ENCODE measurements at regions not wholly inside any gene's neighbourhood (a gene's known extent, or its start where the extent isn't known, plus 50 kb on each side); places are given as distances from the start of the nearest gene placed in this dataset.

GRCh38 chr4:45692131-45692735 is 431.6 kb downstream of the GABRG1 start:
- no peak overlapping the region for H2BK12ac ChIP-seq (ENCODE audit: low read length)

GRCh38 chr4:45688341-45688740 is 435.5 kb downstream of the GABRG1 start:
- no peaks in the 10 kb centered on the region for H3K36me3 ChIP-seq (ENCODE audit: control insufficient read depth in 1 of 2, insufficient read depth in 2 of 2, low read length in 2 of 2)
- H3K79me2 ChIP-seq (ENCODE audit: control insufficient read depth, insufficient read depth, low read length, poor library complexity), result no peaks in the 10 kb centered on the region
- H3K9me3 ChIP-seq (ENCODE audit: insufficient read depth, low read depth, low read length), result no peaks in the 10 kb centered on the region
- no peak overlapping the region for H4K91ac ChIP-seq (ENCODE audit: low read depth, low read length)
- H3K18ac ChIP-seq (ENCODE audit: low read length), result no peak overlapping the region
- H2BK12ac ChIP-seq (ENCODE audit: low read length), result no peak overlapping the region
- no peak overlapping the region for H3K4ac ChIP-seq (ENCODE audit: low read depth, low read length)
- no peak overlapping the region for H3K4me2 ChIP-seq (ENCODE audit: low read length)
- H3K27ac ChIP-seq (ENCODE audit: low read depth, low read length), result no peak overlapping the region
- H2BK5ac ChIP-seq (ENCODE audit: low read depth, low read length, poor library complexity), result no peak overlapping the region
- no peak overlapping the region for H3K4me3 ChIP-seq (ENCODE audit: low read depth, low read length)
- DNase-seq, result no peak
- H2BK120ac ChIP-seq (ENCODE audit: insufficient read depth, low read length, poor library complexity), result no peak overlapping the region
- H3K9ac ChIP-seq (ENCODE audit: low read length), result no peak overlapping the region
- H3K27me3 ChIP-seq (ENCODE audit: insufficient read depth, low read length), result no peaks in the 10 kb centered on the region
- no peaks in the 10 kb centered on the region for H3K79me1 ChIP-seq (ENCODE audit: low read length)
- H2AK5ac ChIP-seq (ENCODE audit: low read length), result no peak overlapping the region
- no peaks in the 10 kb centered on the region for H3K4me1 ChIP-seq (ENCODE audit: control insufficient read depth in 1 of 2, insufficient read depth in 2 of 2, low read length in 2 of 2)
- H4K12ac ChIP-seq (ENCODE audit: low read depth, low read length), result no peak overlapping the region
- no peak overlapping the region for H3K23ac ChIP-seq (ENCODE audit: low read length)
- no peak overlapping the region for H2AFZ ChIP-seq (ENCODE audit: insufficient read depth, low read length, poor library complexity)
- no CpG with 5 or more reads among the region's 2 CpGs for WGBS (ENCODE audit: extremely low coverage, insufficient coverage, insufficient read length)
- no peak overlapping the region for H3K14ac ChIP-seq (ENCODE audit: low read length)
- no peak overlapping the region for H4K8ac ChIP-seq (ENCODE audit: low read depth, low read length)

More at GRCh38 chr4:45692131-45692735, 431.6 kb downstream of the GABRG1 start:
- no peaks in the 10 kb centered on the region for H3K9me3 ChIP-seq (ENCODE audit: insufficient read depth, low read depth, low read length)
- H3K79me2 ChIP-seq (ENCODE audit: control insufficient read depth, insufficient read depth, low read length, poor library complexity), result no peaks in the 10 kb centered on the region
- no peak overlapping the region for H3K9ac ChIP-seq (ENCODE audit: low read length)
- H3K79me1 ChIP-seq (ENCODE audit: low read length), result no peaks in the 10 kb centered on the region
- no peak overlapping the region for H4K8ac ChIP-seq (ENCODE audit: low read depth, low read length)
- no peak overlapping the region for H2BK120ac ChIP-seq (ENCODE audit: insufficient read depth, low read length, poor library complexity)
- H3K23ac ChIP-seq (ENCODE audit: low read length), result no peak overlapping the region
- H3K14ac ChIP-seq (ENCODE audit: low read length), result no peak overlapping the region
- H2AK5ac ChIP-seq (ENCODE audit: low read length), result no peak overlapping the region
- no peaks in the 10 kb centered on the region for H3K36me3 ChIP-seq (ENCODE audit: control insufficient read depth in 1 of 2, insufficient read depth in 2 of 2, low read length in 2 of 2)
- DNase-seq, result peak in 1 of 2 donors; percentile 30
- H3K27me3 ChIP-seq (ENCODE audit: insufficient read depth, low read length), result no peaks in the 10 kb centered on the region
- no peak overlapping the region for H3K27ac ChIP-seq (ENCODE audit: low read depth, low read length)
- no peak overlapping the region for H2AFZ ChIP-seq (ENCODE audit: insufficient read depth, low read length, poor library complexity)
- no peak overlapping the region for H4K12ac ChIP-seq (ENCODE audit: low read depth, low read length)
- H3K4me2 ChIP-seq (ENCODE audit: low read length), result no peak overlapping the region
- WGBS (ENCODE audit: extremely low coverage, insufficient coverage, insufficient read length), result no CpG with 5 or more reads among the region's 4 CpGs
- no peak overlapping the region for H3K4ac ChIP-seq (ENCODE audit: low read depth, low read length)
- no peak overlapping the region for H2BK5ac ChIP-seq (ENCODE audit: low read depth, low read length, poor library complexity)
- H3K18ac ChIP-seq (ENCODE audit: low read length), result no peak overlapping the region
- no peak overlapping the region for H4K91ac ChIP-seq (ENCODE audit: low read depth, low read length)
- H3K4me3 ChIP-seq (ENCODE audit: low read depth, low read length), result no peak overlapping the region
- no peaks in the 10 kb centered on the region for H3K4me1 ChIP-seq (ENCODE audit: control insufficient read depth in 1 of 2, insufficient read depth in 2 of 2, low read length in 2 of 2)

GRCh38 chr4:45679411-45679810 is 444.4 kb downstream of the GABRG1 start:
- no peak overlapping the region for H4K91ac ChIP-seq (ENCODE audit: low read depth, low read length)
- H3K14ac ChIP-seq (ENCODE audit: low read length), result no peak overlapping the region
- no peak overlapping the region for H4K8ac ChIP-seq (ENCODE audit: low read depth, low read length)
- H3K4me3 ChIP-seq (ENCODE audit: low read depth, low read length), result no peak overlapping the region
- no peaks in the 10 kb centered on the region for H3K79me2 ChIP-seq (ENCODE audit: control insufficient read depth, insufficient read depth, low read length, poor library complexity)
- no peak for DNase-seq
- no peak overlapping the region for H2BK120ac ChIP-seq (ENCODE audit: insufficient read depth, low read length, poor library complexity)
- no peak overlapping the region for H3K18ac ChIP-seq (ENCODE audit: low read length)
- no peak overlapping the region for H2BK5ac ChIP-seq (ENCODE audit: low read depth, low read length, poor library complexity)
- no peak overlapping the region for H3K4ac ChIP-seq (ENCODE audit: low read depth, low read length)
- no peak overlapping the region for H4K12ac ChIP-seq (ENCODE audit: low read depth, low read length)
- no peak overlapping the region for H2AK5ac ChIP-seq (ENCODE audit: low read length)
- WGBS (ENCODE audit: extremely low coverage, insufficient coverage, insufficient read length), result no CpG with 5 or more reads among the region's 2 CpGs
- H3K27ac ChIP-seq (ENCODE audit: low read depth, low read length), result no peak overlapping the region
- no peaks in the 10 kb centered on the region for H3K27me3 ChIP-seq (ENCODE audit: insufficient read depth, low read length)
- no peak overlapping the region for H2BK12ac ChIP-seq (ENCODE audit: low read length)
- no peak overlapping the region for H3K23ac ChIP-seq (ENCODE audit: low read length)
- no peak overlapping the region for H3K4me2 ChIP-seq (ENCODE audit: low read length)
- H3K9ac ChIP-seq (ENCODE audit: low read length), result no peak overlapping the region
- H3K4me1 ChIP-seq (ENCODE audit: control insufficient read depth in 1 of 2, insufficient read depth in 2 of 2, low read length in 2 of 2), result no peaks in the 10 kb centered on the region
- no peaks in the 10 kb centered on the region for H3K9me3 ChIP-seq (ENCODE audit: insufficient read depth, low read depth, low read length)
- H3K36me3 ChIP-seq (ENCODE audit: control insufficient read depth in 1 of 2, insufficient read depth in 2 of 2, low read length in 2 of 2), result no peaks in the 10 kb centered on the region
- no peak overlapping the region for H2AFZ ChIP-seq (ENCODE audit: insufficient read depth, low read length, poor library complexity)
- H3K79me1 ChIP-seq (ENCODE audit: low read length), result no peaks in the 10 kb centered on the region

GRCh38 chr4:45668128-45668527 is 455.7 kb downstream of the GABRG1 start:
- Histone ChIP-seq H4K12ac (ENCODE audit: low read depth, low read length) (no peak overlapping the region), H3K4me3 (ENCODE audit: low read depth, low read length) (no peak overlapping the region), H2AK5ac (ENCODE audit: low read length) (no peak overlapping the region), H3K23ac (ENCODE audit: low read length) (no peak overlapping the region), H3K4me1 (ENCODE audit: control insufficient read depth in 1 of 2, insufficient read depth in 2 of 2, low read length in 2 of 2) (no peaks in the 10 kb centered on the region), H3K9me3 (ENCODE audit: insufficient read depth, low read depth, low read length) (no peaks in the 10 kb centered on the region), H3K18ac (ENCODE audit: low read length) (no peak overlapping the region), H3K9ac (ENCODE audit: low read length) (no peak overlapping the region), H3K79me1 (ENCODE audit: low read length) (no peaks in the 10 kb centered on the region), H2AFZ (ENCODE audit: insufficient read depth, low read length, poor library complexity) (no peak overlapping the region), H3K27ac (ENCODE audit: low read depth, low read length) (no peak overlapping the region), H3K27me3 (ENCODE audit: insufficient read depth, low read length) (no peaks in the 10 kb centered on the region), H2BK120ac (ENCODE audit: insufficient read depth, low read length, poor library complexity) (no peak overlapping the region), H3K14ac (ENCODE audit: low read length) (no peak overlapping the region), H4K8ac (ENCODE audit: low read depth, low read length) (no peak overlapping the region), H3K79me2 (ENCODE audit: control insufficient read depth, insufficient read depth, low read length, poor library complexity) (no peaks in the 10 kb centered on the region), H3K36me3 (ENCODE audit: control insufficient read depth in 1 of 2, insufficient read depth in 2 of 2, low read length in 2 of 2) (no peaks in the 10 kb centered on the region), H2BK12ac (ENCODE audit: low read length) (no peak overlapping the region), H4K91ac (ENCODE audit: low read depth, low read length) (no peak overlapping the region), H3K4me2 (ENCODE audit: low read length) (no peak overlapping the region), H3K4ac (ENCODE audit: low read depth, low read length) (no peak overlapping the region), H2BK5ac (ENCODE audit: low read depth, low read length, poor library complexity) (no peak overlapping the region)
- no CpG with 5 or more reads among the region's 6 CpGs for WGBS (ENCODE audit: extremely low coverage, insufficient coverage, insufficient read length)
- DNase-seq, result no peak

All from trophoblast cell (in vitro differentiated cells and primary cell).